NCI-H524 treated with DMSO at 0.1 percent for 48 hours (cell line): ENCODE measurements at regions not wholly inside any gene's neighbourhood (a gene's known extent, or its start where the extent isn't known, plus 50 kb on each side); places are given as distances from the start of the nearest gene placed in this dataset.
A peak's percentile ranks its signal among the peaks of the same experiment; 100 is the strongest.

Experiments used
- DNase-seq: peaks from one replicate; lab custom pipeline; 2025; lab: John Stamatoyannopoulos, UW

DNA sequence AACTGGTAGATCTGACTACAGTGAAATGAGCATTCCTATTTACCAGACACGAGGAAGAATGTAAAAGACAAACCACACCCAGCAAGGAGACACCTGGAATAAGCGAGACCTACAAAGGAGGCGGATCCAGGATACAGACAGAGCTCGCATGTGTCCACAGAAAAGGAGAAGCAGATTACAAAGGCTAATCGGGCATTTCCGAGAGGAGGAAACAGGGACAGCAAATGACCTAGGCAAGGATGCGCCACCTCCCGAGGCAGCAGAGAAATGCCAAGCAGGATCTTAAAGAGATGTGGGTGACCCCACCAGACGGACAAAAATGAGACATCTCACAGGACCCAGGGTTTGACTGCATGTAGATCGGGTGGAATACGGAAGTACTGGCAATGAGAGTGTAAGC lies 63.2 kb upstream of the IQSEC1 start:
- DNase-seq: no peak

DNA sequence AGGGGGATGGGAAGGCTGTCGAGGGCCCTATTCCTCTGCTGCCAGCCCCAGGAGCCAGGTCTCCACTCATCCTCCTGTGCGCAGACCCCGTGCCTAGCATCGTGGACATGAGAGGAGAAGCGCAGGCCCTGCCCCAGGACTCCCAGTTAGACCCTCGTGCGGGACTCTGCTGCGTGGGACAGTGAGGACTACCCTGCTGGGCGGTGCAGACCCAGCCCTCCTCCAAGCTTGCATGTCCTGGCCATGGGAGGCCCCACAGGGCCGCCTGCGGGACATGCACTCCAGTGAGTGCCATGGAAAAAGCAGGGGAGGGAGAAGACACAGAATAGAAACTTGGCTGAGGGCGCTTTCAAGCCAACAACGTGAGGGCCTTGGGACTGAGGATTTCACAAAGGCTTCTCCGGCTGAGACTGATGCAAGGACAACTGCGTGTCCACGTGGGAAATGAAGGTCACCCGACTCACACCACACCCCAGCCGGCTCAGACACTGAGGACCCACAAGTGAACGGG lies 62.6 kb upstream of the IQSEC1 start:
- no peak for DNase-seq

DNA sequence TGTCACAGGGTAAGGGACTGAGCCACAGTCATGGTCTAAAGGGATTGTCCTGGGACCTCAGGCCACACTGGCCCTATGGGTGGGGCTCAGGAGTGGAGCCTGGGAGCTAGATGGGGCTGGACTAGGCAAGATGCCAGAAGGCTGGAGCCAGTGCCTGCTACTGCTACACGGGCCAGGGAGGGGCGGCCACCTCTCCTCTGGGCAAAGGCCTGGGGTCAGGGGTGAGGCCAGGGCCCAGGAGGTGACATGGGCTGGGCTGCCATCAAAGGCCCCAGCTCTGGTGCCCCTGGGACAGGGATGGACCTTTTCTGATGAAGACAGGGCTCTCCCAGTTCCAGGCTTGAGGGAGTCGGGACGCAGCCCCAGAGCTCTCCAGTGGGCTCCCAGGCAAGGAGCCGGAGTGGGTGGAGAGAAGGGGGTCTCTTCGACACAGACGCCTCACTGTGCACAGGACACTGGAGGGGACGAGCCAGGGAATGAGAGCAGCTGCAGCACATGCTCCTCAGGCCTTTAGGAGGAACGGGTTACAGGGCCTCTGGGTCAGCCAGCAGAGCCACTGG lies 62.1 kb upstream of the IQSEC1 start:
- DNase-seq: no peak

DNA sequence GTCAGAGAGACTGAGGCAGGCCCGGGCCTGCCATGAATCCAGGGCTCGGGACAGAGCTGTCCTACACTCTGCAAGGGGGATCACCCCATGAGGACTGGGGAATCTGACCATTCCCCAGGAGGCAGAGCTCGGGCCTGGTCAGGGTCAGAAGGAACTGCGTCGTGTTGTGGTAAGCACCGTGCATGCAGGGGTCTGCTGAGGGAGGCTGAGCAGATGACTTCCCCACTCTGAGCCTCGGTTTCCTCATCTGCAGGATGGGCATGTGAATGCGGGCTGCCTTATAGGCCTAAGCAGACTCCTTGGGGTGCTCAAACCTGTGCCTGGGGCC lies 61.6 kb upstream of the IQSEC1 start:
- DNase-seq: no peak

DNA sequence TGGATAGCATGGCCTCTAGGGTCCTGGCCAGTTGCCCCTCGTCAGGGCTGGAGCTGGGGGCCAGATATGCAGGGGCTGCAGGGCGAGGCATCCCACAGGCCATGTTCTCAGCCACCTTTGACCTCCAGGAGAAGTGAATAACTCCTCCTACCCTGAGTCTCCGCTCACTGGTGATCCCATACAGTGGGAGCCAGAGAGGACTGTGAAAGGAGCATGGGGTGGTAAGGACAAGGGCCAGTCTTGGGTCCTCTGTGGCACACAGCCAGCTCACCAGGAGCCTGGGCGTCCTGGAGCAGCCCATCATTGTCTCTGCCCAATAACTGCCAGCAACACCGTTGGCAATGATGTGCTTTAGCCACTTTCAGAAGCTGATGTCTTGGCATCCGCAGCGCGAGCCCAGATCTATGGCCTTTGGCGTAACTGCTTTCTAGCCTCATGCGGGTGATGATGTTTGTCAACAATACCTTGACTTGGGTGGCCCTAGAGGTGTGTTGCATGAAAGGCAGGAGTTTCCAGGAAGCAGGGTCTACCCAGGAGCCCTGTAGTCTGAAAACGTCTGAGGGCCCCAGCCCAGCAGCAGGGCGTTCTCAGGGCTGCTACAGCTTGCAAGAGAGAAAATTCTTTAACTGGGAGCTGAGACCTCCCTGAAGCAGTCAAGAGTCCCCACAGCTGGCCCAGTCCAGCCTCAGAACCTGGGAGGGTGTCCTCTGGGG lies 61.1 kb upstream of the IQSEC1 start:
- no peak for DNase-seq

DNA sequence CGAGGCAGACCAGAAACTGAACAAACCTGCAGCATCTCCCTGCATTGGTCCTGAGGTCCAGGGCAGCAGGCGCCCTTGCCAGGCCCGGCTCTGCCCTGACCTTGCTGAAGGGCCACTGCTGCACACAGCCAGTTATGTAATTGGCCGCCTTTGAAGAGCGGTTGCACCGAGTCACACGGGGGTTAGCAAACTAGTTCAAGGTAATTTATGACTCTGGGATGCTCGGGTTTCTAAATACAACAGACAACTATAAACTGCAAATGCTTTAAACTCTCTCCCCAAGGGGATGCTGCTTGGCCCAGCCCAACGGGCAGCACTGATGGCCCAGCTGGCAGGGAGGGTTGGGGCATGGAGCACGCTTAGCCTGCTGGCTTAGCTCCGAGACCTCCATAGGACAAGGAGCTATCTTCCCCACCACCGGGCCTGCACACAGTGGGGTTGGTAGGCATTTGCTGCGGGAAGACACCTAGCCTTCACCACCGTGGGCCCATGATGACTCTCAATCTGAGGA lies 60.3 kb upstream of the IQSEC1 start:
- no peak for DNase-seq

DNA sequence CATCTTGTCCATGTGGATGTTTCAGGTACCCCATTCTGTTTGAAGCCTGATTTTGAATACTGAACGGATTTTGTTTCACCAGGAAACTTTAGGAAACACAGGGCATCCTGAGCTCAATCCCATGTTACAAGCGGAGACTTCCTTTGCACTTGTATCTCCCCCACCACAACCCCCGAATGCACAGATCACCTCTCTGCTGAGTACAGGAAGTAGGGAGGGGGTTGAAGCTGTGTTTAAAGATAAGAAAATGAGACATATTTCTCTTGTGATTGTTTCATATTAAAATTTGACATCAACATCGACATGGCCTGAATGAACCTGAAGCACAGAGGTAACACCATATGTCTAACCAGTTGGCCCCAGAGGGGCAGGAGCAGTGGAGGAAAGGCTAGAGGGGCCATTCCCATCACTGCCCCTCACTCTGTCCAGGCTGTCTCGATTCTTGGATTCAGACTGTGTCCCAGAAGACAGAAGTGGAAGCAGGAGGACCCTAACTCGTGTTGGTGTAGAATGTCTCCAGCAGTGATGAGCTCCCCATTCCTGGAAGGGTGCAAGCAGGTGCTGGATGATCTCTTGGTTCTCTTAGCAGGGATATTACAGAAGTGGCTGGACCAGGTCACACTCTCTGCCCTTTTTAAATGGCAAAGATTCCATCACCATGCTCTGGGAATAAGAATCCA lies 59.6 kb upstream of the IQSEC1 start:
- no peak for DNase-seq

DNA sequence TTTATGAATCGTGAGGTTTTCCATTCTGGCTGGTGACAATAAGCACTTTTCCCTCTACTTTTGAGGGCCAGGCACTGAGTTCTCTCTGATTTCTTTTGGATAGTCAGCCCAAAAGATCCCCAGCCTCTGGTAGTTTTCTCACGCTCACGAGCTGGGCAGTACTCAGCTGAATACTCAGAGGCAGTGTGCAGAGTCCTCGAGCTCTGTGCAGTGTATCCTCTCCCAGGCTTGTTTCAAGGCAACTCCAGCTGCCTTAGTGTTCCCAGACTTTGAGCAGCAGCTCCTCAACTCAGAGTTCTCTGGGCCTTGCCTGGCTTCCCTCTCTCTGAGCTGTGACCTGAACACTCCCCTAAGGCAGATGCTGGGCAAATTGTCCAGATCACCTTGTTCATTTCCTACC lies 59.1 kb upstream of the IQSEC1 start:
- DNase-seq: no peak

DNA sequence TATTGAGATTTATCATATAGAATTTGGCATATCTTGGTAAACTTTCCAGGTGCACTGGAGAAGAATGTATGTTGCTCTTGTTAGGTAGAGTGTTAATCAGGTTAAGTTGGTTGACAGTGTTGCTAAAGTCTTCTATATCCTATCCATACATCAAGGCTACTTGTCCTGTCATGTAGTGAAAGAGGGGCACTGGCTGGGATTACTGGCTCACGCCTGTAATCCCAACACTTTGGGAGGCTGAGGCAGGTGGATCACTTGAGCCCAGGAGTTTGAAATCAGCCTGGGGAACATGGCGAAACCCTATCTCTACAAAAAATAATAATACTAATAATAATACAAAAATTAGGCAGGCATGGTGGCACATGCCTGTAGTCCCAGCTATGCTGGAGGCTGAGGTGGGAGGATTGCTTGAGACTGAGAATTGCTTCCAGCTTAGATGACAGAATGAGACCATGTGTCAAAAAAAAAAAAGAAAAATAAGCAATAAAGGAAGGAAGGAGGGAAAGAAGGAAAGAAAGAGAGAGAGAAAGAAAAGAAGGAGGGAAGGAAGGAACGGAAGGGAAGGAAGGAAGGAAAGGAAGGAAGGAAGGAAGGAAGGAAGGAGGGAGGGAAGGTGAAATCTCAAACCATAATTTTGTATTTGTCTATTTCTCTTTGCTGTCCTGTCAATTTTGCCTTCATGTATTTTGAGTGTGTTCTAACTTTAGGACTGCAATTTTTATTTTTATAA lies 57.4 kb upstream of the IQSEC1 start:
- no peak for DNase-seq

DNA sequence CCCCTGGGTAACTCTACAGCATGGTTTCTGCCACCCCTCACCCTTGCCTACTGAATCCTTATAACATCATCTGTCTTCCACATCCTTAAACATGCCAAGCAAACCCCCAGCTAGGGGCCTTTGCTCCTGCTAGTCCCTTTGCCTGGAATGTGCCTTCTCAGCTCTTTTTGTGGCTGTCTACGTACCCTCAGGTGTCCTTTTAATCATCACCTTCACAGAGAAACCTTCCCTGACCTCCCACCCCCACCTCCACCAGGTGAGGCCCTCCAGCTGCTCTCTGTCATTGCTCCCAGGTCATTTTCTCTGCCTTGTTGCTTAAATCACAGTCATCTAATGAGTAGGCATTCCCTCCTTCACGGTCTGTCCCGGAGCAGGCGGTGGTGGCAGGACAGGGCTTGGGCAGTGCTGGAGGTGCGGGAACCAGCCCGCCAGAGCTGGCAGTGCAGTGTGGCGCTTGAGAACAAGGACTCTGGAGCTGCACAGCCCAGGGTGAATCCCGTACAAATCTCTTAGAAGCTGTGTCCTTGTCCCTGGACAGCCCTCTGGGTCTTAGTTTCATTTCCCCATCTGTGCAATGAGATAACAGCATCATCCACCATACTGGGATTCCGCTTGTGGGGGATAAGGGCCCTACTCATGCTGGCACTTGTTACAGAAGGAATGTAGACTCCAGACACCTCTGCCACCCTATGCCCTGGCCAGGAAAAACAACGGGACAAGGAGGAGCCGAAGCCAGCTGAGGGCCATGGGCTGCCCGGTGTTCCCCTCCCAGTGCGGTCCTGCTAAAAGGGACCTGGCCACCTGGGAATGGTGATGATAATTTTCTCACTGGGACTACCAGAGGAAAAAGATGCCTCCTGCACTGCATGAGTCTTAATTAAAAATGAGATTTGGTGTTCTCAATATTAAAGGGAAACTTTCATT lies 52.1 kb upstream of the IQSEC1 start:
- peak; percentile 13 for DNase-seq

DNA sequence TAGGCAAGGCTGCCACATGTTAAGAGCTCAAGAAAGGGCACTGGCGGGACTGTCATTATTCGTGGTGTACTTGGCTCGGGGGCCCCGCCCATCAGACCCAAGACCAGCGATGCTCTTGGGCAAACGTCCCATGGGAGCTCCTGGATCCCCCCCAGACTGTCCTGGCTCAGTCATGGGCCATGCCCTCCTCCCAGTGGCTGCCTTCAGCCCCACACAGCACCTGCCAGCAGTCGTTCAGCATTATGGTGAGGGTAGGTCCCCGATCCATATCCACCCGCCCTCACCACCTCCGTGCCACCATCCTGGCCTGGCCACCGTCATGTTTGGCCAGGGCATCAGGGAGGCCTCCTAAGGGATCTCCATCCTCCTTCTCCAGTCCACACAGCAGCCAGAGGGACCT lies 51.4 kb upstream of the IQSEC1 start:
- no peak for DNase-seq

DNA sequence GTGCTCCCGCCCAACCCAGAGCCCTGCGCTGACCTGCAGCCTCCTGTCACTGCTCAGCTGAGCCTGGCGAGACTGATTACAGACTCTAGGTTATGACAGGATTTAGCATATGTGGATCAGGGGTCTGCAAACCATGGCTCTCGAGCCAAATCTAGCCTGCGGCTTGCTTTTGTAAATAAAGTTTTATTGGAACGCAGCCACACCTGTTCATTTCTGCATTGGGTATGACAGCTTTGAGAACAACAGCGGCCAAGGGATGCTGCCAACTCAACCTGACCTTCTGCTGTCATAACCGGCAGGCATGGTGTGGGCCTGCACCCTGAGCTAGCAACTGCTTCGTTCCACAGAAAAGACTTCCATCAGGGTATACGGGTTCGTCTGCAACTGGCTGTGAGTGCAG lies 50.5 kb upstream of the IQSEC1 start:
- DNase-seq: no peak

DNA sequence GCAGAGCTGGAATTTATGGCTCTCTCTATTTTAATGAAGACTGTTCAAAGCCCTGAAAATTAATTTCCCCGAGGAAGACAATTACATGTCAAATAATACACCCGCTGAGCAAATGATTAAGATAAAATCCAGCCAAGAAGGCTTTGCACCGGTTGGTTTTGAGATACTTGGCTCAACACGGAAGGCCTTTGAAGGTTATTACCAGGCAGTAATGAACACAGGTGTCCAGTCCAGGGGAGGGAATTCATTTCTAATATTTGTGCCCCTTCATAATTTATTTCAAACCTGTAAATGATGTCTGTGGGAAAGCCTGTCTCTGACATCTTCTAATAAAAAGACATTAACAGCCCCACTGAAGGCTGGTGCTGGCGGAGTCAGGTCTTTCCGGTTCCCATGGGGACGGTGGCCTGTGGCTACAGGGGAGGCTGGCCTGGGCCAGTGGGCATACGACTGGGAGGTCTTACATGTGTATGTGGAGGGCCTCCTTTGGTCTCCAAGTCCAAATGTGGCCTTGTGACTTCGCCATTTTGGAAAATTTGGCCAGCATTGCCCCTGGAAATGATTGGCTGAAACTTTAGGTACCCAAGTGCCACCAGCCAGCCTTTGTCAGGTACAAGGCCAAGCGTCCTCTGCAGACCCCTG lies 49.9 kb upstream of the IQSEC1 start:
- no peak for DNase-seq
